ENCODE measurements at regions not wholly inside any gene's neighbourhood (a gene's known extent, or its start where the extent isn't known, plus 50 kb on each side); places are given as distances from the start of the nearest gene placed in this dataset.

DNA sequence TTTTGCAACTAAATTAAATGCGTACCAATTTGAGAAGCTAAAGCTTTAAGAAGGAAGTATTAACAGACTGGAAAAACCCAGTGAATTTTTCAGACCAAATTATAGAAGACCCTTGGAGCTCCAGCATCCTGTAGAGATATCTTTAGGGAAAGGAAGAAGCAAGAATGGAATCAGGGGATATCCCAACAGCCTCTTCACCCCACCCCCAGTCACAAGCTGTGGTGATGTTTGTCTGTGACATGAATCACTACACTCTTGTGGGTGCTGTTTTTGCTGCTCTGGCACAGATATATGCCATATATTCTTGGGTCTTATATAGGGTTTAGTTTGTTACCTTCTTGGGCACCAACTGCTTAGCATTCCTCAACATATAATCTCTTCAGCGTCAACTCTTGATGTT is 78.5 kb upstream of the BCL6 start:
- no peak for DNase-seq (ENCODE audit: low spot score)

- no peak for DNase-seq (ENCODE audit: low spot score)
Measured at GRCh38 chr3:187827723-187828122, 82.5 kb upstream of the BCL6 start.

DNA sequence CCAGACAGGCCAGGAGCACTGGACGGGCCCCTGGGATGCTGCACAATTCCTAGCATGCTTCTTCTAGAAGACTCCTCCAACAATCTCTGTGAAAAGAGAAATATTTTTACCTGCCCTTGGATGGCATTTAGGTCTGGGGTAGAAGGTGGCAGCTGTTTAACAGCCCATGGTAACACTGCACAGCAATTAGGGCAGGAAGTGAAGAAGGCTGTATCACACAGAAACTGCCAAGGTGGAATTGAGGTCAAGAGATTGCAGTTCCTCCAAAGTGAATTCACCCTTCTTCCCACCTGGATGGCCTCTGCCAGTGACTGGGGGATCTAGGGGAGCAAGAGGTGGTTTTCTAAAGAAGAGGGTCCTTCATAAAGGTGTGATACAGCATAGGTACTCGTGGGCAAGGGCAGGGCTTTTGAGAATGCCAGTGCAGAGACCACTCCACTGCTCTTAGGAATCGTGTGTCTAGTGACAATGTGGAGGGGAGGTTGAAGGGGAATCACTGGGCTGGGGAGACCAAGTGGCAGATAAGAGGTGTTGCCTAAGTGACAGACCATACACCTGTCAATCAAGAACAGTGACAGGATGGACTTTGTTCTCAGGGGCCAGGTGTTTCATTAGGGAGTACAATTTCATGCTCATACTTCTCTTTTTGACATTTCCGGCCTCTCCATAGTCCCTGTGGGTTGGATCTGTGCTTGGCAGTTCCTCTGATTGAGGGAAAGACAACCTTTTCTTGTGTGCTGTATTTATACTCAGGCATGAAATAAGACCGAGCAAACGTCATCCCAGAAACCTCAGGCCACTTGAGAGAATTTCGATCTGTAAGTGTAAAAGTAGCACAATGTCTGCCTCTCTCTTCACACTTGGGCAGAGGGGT is 83.5 kb upstream of the BCL6 start:
- DNase-seq (ENCODE audit: low spot score), result no peak

DNA sequence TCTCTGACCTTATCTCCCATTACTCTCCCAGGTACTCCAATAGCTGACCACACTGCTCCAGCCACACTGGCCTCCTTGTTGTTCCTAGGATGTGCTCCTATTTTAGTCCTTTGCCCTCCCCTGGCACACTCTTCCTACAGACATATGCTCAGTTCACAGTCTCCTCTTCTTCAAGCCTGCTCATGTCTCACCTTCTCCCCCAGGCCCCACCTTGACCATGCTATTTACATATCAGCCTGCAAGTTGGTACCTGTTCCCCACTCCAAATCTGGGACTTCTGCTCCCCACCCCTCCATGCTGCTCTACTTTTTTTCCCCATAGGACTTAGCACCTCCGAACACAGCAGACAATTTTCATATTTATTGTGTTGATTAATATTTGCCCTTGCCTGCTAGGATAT is 84.9 kb upstream of the BCL6 start:
- DNase-seq (ENCODE audit: low spot score), result no peak

GRCh38 chr3:187831125-187832051 is 86.1 kb upstream of the BCL6 start:
- DNase-seq (ENCODE audit: low spot score), result no peak

- no peak for DNase-seq (ENCODE audit: low spot score)
Measured at GRCh38 chr3:187832202-187832601, 86.9 kb upstream of the BCL6 start.

DNA sequence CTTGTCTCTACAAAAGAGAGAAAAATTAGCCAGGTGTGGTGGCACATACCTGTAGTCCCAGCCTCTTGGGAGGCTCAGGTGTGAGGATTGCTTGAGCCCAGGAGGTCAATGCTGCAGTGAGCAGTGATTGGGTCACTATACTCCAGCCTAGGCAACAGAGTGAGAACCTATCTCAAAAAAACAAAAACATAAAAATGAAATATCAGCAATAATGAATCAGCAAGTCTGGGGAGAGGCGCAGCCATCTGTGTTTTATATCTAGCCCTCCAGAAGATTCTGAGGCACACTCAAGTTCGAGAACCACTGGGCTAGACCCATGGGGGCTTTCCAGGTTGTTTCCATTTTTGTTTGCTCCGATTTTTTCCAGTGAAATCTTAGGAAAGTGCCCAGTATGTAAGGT is 88.1 kb upstream of the BCL6 start:
- DNase-seq (ENCODE audit: low spot score), result no peak

DNA sequence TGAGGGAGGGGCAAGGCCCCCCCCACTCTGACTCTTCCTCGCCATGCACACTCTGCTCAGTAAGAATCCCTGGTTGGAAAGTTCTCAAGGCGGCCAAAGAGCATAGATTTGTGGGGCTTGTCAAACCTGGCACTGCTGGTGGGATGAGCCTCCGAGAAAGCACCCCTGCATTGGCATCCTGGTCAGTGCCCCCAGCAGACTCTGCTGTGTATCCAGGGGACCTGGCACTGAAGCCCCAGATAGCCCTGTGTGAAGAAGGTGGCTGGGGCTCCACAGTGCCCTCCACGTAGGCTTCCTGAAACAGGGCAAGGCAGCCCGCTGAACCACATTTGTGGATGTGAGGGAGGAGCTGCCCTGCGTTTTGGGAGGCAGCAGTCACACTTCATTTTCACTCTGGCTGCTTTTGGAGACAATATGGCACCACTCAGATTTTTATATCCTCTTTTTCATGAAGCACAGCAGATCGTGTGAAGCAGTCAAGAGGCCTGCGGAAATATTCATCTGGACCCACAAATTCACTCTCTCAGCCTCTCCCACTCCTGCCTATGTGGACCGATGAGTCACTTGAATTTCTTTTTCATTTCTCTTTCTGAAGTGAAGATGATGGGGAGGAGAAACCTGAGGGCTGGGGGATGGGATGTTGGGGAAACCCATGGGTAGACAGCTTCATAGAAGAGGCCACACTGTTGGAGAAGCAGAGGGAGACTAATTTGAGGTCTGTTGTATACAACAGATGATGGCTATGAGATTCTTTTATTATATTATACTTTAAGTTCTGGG is 88.7 kb upstream of the BCL6 start:
- DNase-seq (ENCODE audit: low spot score), result no peak

DNA sequence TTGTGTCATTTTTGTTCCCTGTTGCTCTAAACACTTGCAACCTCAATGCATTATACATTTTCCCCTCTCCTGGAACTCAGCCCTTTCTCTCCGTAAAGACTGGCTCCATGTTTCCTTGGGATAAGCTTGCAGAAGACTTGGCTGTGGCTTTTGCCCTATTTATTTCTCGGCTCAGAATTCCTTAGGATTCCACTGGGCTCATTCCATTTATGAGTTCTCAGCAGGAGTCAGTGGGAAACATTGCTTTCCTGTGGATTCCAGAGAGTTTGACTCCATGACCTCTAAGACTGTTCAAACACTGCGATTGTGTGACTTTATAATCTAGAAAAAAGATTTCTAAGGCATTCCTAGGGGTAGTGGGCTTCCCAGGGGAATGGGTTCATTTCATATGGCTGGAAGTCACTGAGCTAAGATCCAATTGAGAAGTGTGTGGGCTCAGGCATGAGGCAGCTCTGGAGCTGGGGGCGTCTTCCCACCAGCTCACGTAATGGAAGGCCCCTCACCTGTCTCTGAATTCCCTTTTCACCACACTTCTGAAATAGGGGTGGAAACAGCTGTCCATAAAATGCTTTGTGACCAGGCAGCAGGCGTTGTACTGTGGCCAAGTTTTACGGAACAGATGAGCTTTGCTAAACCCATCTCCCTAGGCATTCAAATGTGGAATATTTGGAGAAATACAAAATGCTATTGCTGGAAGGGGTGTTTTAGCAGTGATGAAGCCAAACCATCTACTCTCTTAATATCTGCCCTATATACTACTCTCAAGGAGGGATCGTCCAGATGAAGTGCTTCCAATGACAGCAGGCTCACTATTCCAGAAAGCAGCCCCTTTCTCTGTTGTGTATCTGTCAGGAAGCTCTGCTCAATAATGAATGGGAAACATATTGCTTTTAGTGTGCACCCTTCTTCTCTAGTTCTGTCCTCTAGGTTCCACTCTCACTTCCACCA is 91.8 kb upstream of the BCL6 start:
- DNase-seq (ENCODE audit: low spot score), result no peak

DNA sequence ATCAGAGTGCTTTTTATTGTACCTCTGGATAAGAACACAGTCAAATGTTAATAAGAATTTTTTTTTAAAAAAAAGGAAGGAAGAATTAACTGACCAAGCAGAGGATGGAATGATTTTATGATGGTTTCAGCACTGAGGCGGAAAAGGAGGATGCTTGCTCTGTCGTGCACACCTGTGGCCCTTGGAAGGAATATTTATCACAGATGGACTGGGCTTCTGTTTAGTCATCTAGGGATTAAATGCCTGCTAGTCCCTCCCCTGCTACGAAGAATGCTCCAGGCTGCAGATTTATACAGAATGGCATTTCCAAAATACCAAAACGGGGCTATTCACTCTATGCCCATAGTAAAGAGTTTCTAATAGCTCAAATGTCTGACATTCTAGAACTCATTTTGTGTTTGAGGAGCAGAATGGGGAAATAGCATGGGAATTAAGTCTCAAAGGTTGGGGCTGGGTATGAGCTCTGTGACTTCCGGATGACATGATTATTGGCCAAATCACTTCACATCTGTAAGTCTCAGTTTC is 92.8 kb upstream of the BCL6 start:
- no peak for DNase-seq (ENCODE audit: low spot score)

- no peak for DNase-seq (ENCODE audit: low spot score)
Measured at GRCh38 chr3:187839422-187839821, 94.2 kb upstream of the BCL6 start.

DNA sequence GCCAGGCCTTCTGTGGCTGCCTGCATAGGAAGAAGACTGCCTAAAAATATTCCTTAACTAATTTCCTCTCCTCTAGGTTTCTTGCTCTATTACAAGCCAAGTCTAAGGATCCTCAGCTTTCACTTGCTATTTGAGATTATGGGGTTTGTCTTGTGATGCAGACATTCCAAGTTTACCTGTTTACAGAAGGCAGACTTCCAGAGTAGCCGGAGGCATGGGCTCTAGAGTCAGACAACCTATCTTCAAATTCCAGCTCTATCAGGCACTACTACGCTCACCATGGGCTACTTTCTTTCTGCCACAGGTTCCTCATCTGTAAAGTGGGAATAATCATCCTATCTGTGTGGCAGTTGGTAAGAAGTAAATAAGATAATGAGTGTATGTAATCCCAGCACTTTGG is 95.6 kb upstream of the BCL6 start:
- DNase-seq (ENCODE audit: low spot score), result no peak

DNA sequence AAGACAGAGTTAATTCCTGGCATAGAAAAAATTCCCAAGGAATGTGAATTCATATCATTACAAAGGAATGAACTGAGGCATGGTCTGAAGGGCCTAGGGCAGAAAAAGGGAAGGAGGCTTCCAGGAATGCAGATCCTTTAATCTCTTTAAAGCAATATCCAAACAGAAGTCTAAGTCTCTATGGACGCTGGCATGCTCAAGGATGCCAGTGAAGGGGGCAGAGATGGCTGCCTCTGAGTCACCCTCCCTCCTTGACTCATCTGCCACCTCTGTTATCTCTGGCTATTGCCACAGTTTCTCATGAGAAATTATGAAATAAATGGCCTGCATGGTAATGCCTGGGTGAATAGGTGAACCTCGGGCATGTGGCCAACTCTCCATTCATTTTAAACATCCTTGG is 96.3 kb upstream of the BCL6 start:
- DNase-seq (ENCODE audit: low spot score), result peak; percentile 48

DNA sequence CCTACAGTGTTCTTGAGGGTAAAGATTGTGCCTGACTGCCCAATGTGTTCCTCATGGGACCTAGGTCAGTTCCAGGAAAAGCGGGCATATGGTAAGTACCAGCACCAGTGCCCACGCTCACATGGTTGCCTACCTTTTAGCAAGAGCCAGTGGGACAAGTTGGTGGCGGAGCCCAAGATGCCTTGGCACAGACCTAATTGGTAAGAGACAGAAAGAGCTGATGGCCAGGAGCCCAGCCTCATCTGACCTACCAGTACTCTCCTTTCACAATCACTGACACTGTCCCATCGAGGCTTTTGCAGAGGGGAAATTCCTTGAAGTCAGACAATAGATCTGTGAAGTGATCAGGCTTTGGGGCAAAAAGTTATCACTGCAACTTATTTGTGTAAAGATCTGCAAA is 98.4 kb upstream of the BCL6 start:
- no peak for DNase-seq (ENCODE audit: low spot score)

GRCh38 chr3:187844708-187845107 is 99.4 kb upstream of the BCL6 start:
- no peak for DNase-seq (ENCODE audit: low spot score)

DNA sequence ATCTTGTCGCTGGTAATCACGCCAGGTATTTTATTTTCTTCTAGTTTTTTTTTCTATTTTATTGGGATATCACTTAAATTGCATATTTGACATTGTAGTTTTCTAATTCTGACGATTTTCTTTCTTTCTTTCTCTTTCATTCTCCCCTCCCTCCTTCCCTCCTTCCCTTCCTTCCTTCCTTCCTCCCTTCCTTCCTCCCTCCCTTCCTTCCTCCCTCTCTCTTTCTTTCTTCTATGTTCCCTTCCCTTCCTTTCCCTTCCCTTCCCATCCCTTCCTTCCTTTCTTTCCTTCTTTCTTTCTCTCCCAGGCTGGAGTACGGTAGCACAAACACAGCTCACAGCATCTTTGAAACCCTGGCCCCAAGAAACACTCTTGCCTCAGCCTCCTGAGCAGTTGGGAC is 100.6 kb upstream of the BCL6 start:
- no peak for DNase-seq (ENCODE audit: low spot score)

GRCh38 chr3:187848401-187848800 is 103.1 kb upstream of the BCL6 start:
- no peak for DNase-seq (ENCODE audit: low spot score)

DNA sequence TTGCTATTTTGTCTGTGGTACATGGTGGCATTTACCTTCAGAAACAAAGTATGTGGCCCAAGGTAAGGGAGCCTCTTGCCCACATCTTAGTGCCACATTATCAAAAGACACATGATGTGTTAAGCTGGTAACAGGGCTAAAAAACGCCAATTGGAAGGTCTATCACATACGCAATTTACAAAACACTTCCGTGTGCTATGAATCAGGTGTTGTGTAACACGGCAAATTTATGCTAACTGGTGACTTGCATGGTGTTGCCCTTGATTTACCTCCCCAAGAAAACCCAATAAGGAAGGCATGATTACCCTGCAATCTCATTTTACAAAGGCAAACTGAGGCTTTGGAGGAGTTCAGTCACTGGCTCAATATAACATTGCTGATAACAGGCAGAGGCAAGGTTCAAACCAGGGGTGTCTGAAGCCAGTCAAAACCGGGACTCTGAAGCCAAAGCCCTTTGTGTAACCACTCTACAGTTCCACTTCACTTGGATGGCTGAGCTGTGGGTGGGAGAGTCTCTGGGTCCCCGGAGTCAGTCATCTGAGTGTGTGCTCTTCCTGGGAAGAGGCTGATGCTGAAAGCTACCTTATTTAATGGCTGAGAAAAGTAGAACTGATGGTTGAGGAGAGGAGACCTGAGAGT is 103.9 kb upstream of the BCL6 start:
- DNase-seq (ENCODE audit: low spot score), result no peak

- peak; percentile 87 for DNase-seq (ENCODE audit: low spot score)
Measured at GRCh38 chr3:187850258-187850921, 105.1 kb upstream of the BCL6 start.

Measured in LoVo (cell line).